Neural cell (in vitro differentiated cells): ENCODE measurements at regions not wholly inside any gene's neighbourhood (a gene's known extent, or its start where the extent isn't known, plus 50 kb on each side); places are given as distances from the start of the nearest gene placed in this dataset.

ENCODE experiments used
- CTCF ChIP-seq: fragments of 450-650 bp; IDR thresholded peaks from 2 replicates; pipeline ENCODE4 v1.5.1; 2014; ENCODE audit warnings: antibody characterized with exemption, mild to moderate bottlenecking, moderate library complexity; ENCODE audit not compliant: poor library complexity, severe bottlenecking
- MXI1 ChIP-seq: fragments of 450-650 bp; conservative IDR thresholded peaks from 2 replicates; pipeline ENCODE4 v1.6.1; 2014; ENCODE audit warnings: antibody characterized with exemption, mild to moderate bottlenecking; ENCODE audit not compliant: poor library complexity, severe bottlenecking

- TF ChIP-seq CTCF, result no peak
- no peak for TF ChIP-seq MXI1
Measured at GRCh38 chr12:124668602-124669001, 101.2 kb upstream of the NCOR2 start.
